ENCODE measurements at regions not wholly inside any gene's neighbourhood (a gene's known extent, or its start where the extent isn't known, plus 50 kb on each side); places are given as distances from the start of the nearest gene placed in this dataset.

- no peak for DNase-seq
Observed at GRCh38 chr18:27447451-27447881, 262.4 kb upstream of the CHST9 start.

GRCh38 chr18:27430595-27430994 is 245.5 kb upstream of the CHST9 start:
- no peak for DNase-seq

- DNase-seq = no peak
Observed at GRCh38 chr18:27428716-27429475, 243.8 kb upstream of the CHST9 start.

- no peak for DNase-seq
Observed at GRCh38 chr18:27428120-27428519, 243.0 kb upstream of the CHST9 start.

GRCh38 chr18:27423581-27423980 is 238.5 kb upstream of the CHST9 start:
- no peak for DNase-seq

- no peak for DNase-seq
Observed at GRCh38 chr18:27419646-27420045, 234.5 kb upstream of the CHST9 start.

GRCh38 chr18:27415495-27415894 is 230.4 kb upstream of the CHST9 start:
- no peak for DNase-seq

GRCh38 chr18:27414682-27415081 is 229.6 kb upstream of the CHST9 start:
- no peak for DNase-seq

GRCh38 chr18:27413495-27414401 is 228.6 kb upstream of the CHST9 start:
- DNase-seq = no peak

- no peak for DNase-seq
Observed at GRCh38 chr18:27412556-27412955, 227.4 kb upstream of the CHST9 start.

GRCh38 chr18:27411911-27412310 is 226.8 kb upstream of the CHST9 start:
- no peak for DNase-seq

GRCh38 chr18:27411013-27411412 is 225.9 kb upstream of the CHST9 start:
- no peak for DNase-seq

- no peak for DNase-seq
Observed at GRCh38 chr18:27404855-27405254, 219.7 kb upstream of the CHST9 start.

- DNase-seq = no peak
Observed at GRCh38 chr18:27400001-27400400, 214.9 kb upstream of the CHST9 start.

GRCh38 chr18:27395752-27396151 is 210.6 kb upstream of the CHST9 start:
- DNase-seq = no peak

GRCh38 chr18:27394687-27395086 is 209.6 kb upstream of the CHST9 start:
- no peak for DNase-seq

GRCh38 chr18:27382567-27383216 is 197.6 kb upstream of the CHST9 start:
- no peak for DNase-seq

- no peak for DNase-seq
Observed at GRCh38 chr18:27378431-27379095, 193.5 kb upstream of the CHST9 start.

GRCh38 chr18:27377251-27377650 is 192.1 kb upstream of the CHST9 start:
- no peak for DNase-seq

GRCh38 chr18:27372386-27372785 is 187.3 kb upstream of the CHST9 start:
- no peak for DNase-seq

GRCh38 chr18:27366665-27367064 is 181.6 kb upstream of the CHST9 start:
- no peak for DNase-seq

GRCh38 chr18:27366151-27366550 is 181.0 kb upstream of the CHST9 start:
- DNase-seq = no peak

GRCh38 chr18:27363872-27364271 is 178.8 kb upstream of the CHST9 start:
- DNase-seq = no peak
